ENCODE measurements at regions not wholly inside any gene's neighbourhood (a gene's known extent, or its start where the extent isn't known, plus 50 kb on each side); places are given as distances from the start of the nearest gene placed in this dataset.
"Not testable (repeated sequence)": the region's sequence is repeated elsewhere in the genome, so short reads cannot be mapped to it uniquely, and the experiment has no call there.

GRCh38 chr4:179028321-179028720 lies 1586.1 kb upstream of the AGA start:
- TF ChIP-seq CTCF (IDR thresholded peaks at IDR 0.05; ENCODE audit: low read length, missing control alignments) = no peak
- H3K4me3 ChIP-seq (replicated peaks; ENCODE audit: low read depth, low read length) = no peak overlapping the region
- DNase-seq (ENCODE audit: low read depth) = no peak

- TF ChIP-seq CTCF (IDR thresholded peaks at IDR 0.05; ENCODE audit: low read length, missing control alignments) = no peak
- no peak overlapping the region for H3K4me3 ChIP-seq (replicated peaks; ENCODE audit: low read depth, low read length)
Measured at GRCh38 chr4:179029683-179030082, 1587.4 kb upstream of the AGA start.

GRCh38 chr4:179040259-179040658 lies 1598.0 kb upstream of the AGA start:
- no peak for DNase-seq (ENCODE audit: low read depth)
- TF ChIP-seq CTCF (IDR thresholded peaks at IDR 0.05; ENCODE audit: low read length, missing control alignments) = no peak
- H3K4me3 ChIP-seq (replicated peaks; ENCODE audit: low read depth, low read length) = no peak overlapping the region

More at GRCh38 chr4:179029683-179030082, 1587.4 kb upstream of the AGA start:
- DNase-seq (ENCODE audit: low read depth) = no peak

- DNase-seq (ENCODE audit: low read depth) = no peak
- no peak overlapping the region for H3K4me3 ChIP-seq (replicated peaks; ENCODE audit: low read depth, low read length)
- no peak for TF ChIP-seq CTCF (IDR thresholded peaks at IDR 0.05; ENCODE audit: low read length, missing control alignments)
Measured at GRCh38 chr4:179048839-179049453, 1606.7 kb upstream of the AGA start.

- TF ChIP-seq CTCF (IDR thresholded peaks at IDR 0.05; ENCODE audit: low read length, missing control alignments) = no peak
- H3K4me3 ChIP-seq (replicated peaks; ENCODE audit: low read depth, low read length) = no peak overlapping the region
- no peak for DNase-seq (ENCODE audit: low read depth)
Measured at GRCh38 chr4:179051206-179051605, 1609.0 kb upstream of the AGA start.

GRCh38 chr4:179059396-179059795 lies 1617.2 kb upstream of the AGA start:
- no peak for DNase-seq (ENCODE audit: low read depth)
- no peak for TF ChIP-seq CTCF (IDR thresholded peaks at IDR 0.05; ENCODE audit: low read length, missing control alignments)
- no peak overlapping the region for H3K4me3 ChIP-seq (replicated peaks; ENCODE audit: low read depth, low read length)

- H3K4me3 ChIP-seq (replicated peaks; ENCODE audit: low read depth, low read length); DNase-seq (ENCODE audit: low read depth): not testable (repeated sequence)
Measured at GRCh38 chr4:179066254-179066653, 1624.0 kb upstream of the AGA start.
